D721Med (cell line): ENCODE measurements at regions not wholly inside any gene's neighbourhood (a gene's known extent, or its start where the extent isn't known, plus 50 kb on each side); places are given as distances from the start of the nearest gene placed in this dataset.
A peak's percentile ranks its signal among the peaks of the same experiment; 100 is the strongest.

Experiments
- DNase-seq: peaks from one replicate; pipeline ENCODE4 v3.0.0; 2011; ENCODE audit warnings: low spot score; ENCODE audit not compliant: insufficient read length
- FAIRE-seq: peaks from 2 replicates; lab custom pipeline; 2011; peaks lifted over from hg19 to GRCh38; lab: Jason Lieb, UNC
- TF ChIP-seq, protein P1 (sequence below): IDR thresholded peaks from 2 replicates; pipeline ENCODE4 v1.5.1; 2012; ENCODE audit warnings: mild to moderate bottlenecking, control low read depth; ENCODE audit not compliant: insufficient read depth; ENCODE audit errors: missing control alignments

DNA sequence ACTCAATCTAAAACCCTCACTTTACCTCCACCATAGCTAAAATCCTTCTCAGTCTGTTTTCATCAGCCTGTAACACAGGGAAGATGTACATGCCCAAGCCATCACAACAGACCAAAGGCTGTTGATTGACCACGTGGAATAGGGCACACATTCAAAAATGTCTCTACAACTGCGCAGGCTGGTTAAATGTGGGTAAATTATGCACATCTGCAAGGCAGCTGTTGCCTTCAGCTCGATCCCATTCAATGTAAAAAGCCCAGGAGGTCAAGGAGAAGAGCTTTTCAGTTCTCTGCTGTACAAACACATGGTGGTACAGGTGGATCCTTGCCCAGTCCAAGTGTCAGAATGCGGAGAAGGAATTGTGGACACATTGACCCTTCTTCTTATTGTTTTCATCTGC lies 354.0 kb downstream of the FLRT2 start:
- TF ChIP-seq, protein P1, sequence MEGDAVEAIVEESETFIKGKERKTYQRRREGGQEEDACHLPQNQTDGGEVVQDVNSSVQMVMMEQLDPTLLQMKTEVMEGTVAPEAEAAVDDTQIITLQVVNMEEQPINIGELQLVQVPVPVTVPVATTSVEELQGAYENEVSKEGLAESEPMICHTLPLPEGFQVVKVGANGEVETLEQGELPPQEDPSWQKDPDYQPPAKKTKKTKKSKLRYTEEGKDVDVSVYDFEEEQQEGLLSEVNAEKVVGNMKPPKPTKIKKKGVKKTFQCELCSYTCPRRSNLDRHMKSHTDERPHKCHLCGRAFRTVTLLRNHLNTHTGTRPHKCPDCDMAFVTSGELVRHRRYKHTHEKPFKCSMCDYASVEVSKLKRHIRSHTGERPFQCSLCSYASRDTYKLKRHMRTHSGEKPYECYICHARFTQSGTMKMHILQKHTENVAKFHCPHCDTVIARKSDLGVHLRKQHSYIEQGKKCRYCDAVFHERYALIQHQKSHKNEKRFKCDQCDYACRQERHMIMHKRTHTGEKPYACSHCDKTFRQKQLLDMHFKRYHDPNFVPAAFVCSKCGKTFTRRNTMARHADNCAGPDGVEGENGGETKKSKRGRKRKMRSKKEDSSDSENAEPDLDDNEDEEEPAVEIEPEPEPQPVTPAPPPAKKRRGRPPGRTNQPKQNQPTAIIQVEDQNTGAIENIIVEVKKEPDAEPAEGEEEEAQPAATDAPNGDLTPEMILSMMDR: no peak
- FAIRE-seq: no peak
- no peak for DNase-seq

DNA sequence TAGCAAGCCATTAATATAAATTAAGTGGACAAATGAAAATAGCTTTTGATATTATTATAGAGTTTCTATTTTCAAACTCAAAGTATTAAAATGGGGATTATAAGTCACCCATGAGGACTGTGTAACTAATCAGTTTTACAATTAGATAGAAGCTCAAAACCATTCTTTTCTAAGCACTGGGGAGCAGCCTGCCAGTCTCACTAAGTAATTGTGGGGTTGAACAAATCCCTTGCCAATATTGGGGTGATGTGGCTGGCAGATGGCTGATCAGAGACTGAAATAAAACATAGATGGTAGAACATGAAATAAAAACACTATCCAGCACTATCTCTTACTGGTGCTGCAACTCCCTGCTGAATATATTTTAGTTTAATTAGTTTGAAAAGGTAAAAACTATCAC lies 353.2 kb downstream of the FLRT2 start:
- TF ChIP-seq, protein P1: no peak
- no peak for DNase-seq
- no peak for FAIRE-seq

- TF ChIP-seq, protein P1: no peak
- DNase-seq: no peak
- no peak for FAIRE-seq
These were observed 352.0 kb downstream of the FLRT2 start for GRCh38 chr14:85881935-85882334.

DNA sequence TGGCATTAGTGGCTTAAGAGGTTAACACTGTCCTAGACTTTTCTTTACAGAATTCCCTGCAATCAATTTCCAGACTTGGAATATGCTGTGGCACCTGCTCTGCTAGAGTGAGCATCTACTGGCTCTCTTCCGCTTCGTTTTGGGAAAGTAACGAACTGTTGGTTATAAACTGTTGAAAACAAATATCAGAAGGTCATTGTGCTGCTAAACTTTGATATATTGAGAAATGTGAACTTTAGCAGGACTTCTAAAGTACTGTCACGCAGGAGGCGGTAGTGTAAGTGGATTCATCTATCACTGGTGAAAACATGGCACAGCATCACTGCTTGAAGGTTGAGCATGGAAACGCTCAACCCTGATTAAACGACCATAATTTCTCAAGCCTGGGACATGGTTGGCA lies 348.9 kb downstream of the FLRT2 start:
- DNase-seq: no peak
- TF ChIP-seq, protein P1: no peak
- no peak for FAIRE-seq

DNA sequence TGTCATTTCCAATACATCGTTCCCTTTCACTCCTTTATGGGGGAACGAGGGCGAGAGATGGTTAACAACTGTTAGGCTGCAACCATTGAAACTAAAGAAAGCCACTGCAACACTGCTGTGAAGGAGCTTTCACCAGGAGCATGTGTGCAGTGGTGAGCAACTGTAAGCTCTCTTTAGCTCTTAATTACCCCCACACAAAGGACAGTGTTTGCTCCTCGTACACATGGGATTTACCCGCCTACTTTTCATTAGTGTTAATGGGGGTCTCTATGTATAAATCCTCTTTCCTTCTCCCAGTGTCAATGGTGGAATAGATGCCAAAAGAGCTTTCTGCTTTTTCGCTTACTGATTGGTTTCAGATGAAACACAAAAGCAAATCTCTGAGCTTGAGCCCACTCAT lies 343.1 kb downstream of the FLRT2 start:
- DNase-seq (no peak), FAIRE-seq (peak; percentile 93)
- TF ChIP-seq, protein P1: no peak

- DNase-seq: no peak
- FAIRE-seq: no peak
- TF ChIP-seq, protein P1: no peak
These were observed 337.5 kb downstream of the FLRT2 start for GRCh38 chr14:85867450-85867849.

DNA sequence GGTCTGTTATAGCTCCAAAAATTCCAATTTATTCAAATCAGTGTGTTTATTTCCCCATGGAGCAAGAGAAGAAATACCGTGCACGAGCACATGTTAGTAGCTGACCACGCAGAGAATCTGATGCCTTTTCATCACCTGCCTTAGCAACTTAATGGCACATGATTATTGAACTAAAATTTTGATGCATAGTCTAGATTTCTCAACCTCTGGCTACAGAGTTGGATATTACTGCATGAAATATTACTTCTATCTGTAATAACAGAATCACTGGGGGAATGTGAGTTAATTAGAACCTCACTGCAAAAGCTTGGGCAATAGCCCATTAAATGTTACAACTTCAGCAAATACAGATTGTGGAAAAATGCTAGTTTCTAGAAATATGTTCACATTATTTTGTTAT lies 335.8 kb downstream of the FLRT2 start:
- no peak for DNase-seq
- TF ChIP-seq, protein P1: no peak
- no peak for FAIRE-seq
